Transverse colon (tissue), 4 donors: ENCODE measurements at regions not wholly inside any gene's neighbourhood (a gene's known extent, or its start where the extent isn't known, plus 50 kb on each side); places are given as distances from the start of the nearest gene placed in this dataset.

Experiments used
- DNase-seq: peaks from one replicate; pipeline ENCODE4 v3.0.0-alpha.2; 2019
- H3K27ac ChIP-seq, 4 donors: fragments of 200-600 bp; sonication (generic); 2 replicates each; pipeline ENCODE4 v1.5.1; 2016 to 2018; ENCODE audit warnings: inconsistent platforms in 4 of 4
- H3K27me3 ChIP-seq: fragments of 200-600 bp; sonication (generic); 2 replicates; pipeline ENCODE4 v1.5.1; 2017; ENCODE audit warnings: inconsistent platforms
- H3K36me3 ChIP-seq, 4 donors: fragments of 200-600 bp; sonication (generic); 2 replicates each; pipeline ENCODE4 v1.5.1; 2017 to 2019; ENCODE audit warnings: inconsistent platforms in 4 of 4
- H3K4me1 ChIP-seq, 4 donors: fragments of 200-600 bp; sonication (generic); 2 replicates each; pipeline ENCODE4 v1.5.1; 2017 to 2020; ENCODE audit warnings: inconsistent platforms in 4 of 4
- H3K4me3 ChIP-seq, 4 donors: fragments of 200-600 bp; sonication (generic); 1 replicate in 1 of 4; 2 replicates in 3 of 4; pipeline versions ENCODE4 v1.5.1 to v1.6.1; 2017 to 2019; ENCODE audit warnings: inconsistent platforms in 4 of 4
- H3K9me3 ChIP-seq, 2 donors: fragments of 200-600 bp; sonication (generic); 2 replicates each; pipeline ENCODE4 v1.5.1; 2017 to 2019; ENCODE audit warnings: inconsistent platforms in 2 of 2
- CTCF ChIP-seq, 5 experiments: fragments of 200-600 bp in 3 of 5; fragments of 450-650 bp in 2 of 5; sonication (generic) in 3 of 5; IDR thresholded peaks; 1 replicate in 2 of 5; 2 replicates in 3 of 5; pipeline ENCODE4 v1.5.1; 2016 to 2017; ENCODE audit warnings: antibody characterized with exemption in 5 of 5, inconsistent platforms in 3 of 5, mild to moderate bottlenecking in 2 of 5, moderate library complexity in 1 of 5
- EP300 ChIP-seq: sonication (generic); formaldehyde crosslinking; IDR thresholded peaks from one replicate; pipeline ENCODE4 v1.6.1; 2017; ENCODE audit warnings: antibody characterized with exemption, low read depth
- POLR2A ChIP-seq: fragments of 450-650 bp; IDR thresholded peaks from one replicate; pipeline ENCODE4 v1.6.1; 2016; ENCODE audit warnings: antibody characterized with exemption, mild to moderate bottlenecking, moderate library complexity
- POLR2AphosphoS5 ChIP-seq, 3 donors: sonication (generic); formaldehyde crosslinking; IDR thresholded peaks; one replicate each; pipeline ENCODE4 v1.6.1; 2016; ENCODE audit warnings: antibody characterized with exemption in 3 of 3
- WGBS, 2 donors: methylation state at CpG; one replicate each; pipeline ENCODE4 v1.1.5; 2018; ENCODE audit warnings: low coverage in 1 of 2; 5-methylcytosine and 5-hydroxymethylcytosine counted together
- in situ Hi-C, 4 donors: fragments of 200-750 bp; cut with MboI; loops; one replicate each; pipeline versions ENCODE4 v1.15.0 to v1.15.1; 2017; ENCODE audit warnings: low sequenced_read_pairs in 3 of 4, low pct_ligation_motif_present in 1 of 4, low pct_unique_long_range_greater_than_20kb in 1 of 4
- intact Hi-C: fragments of 100-400 bp; cut with DNase I; formaldehyde crosslinking; loops from one replicate; pipeline ENCODE4 v1.15.1; 2023; ENCODE audit warnings: low total_unique reads

- intact Hi-C loops = no loop called here
- TF ChIP-seq POLR2A (no peak), POLR2AphosphoS5 (IDR thresholded peaks at IDR 0.05) (no peak)
Measured at GRCh38 chr2:217459680-217460405, 543.0 kb downstream of the TNS1 start.

GRCh38 chr2:217459016-217459415 lies 543.8 kb downstream of the TNS1 start:
- H3K4me1 ChIP-seq = no peaks in the 10 kb centered on the region
- no peaks in the 10 kb centered on the region for H3K9me3 ChIP-seq
- no peaks in the 10 kb centered on the region for H3K27me3 ChIP-seq
- 50 to 89% methylated on average over 1 to 2 of the region's 2 CpGs for WGBS, 2 donors
- no peak for TF ChIP-seq EP300
- no peak for TF ChIP-seq CTCF (IDR thresholded peaks at IDR 0.05)
- no peak for TF ChIP-seq POLR2AphosphoS5 (IDR thresholded peaks at IDR 0.05)
- no peak for TF ChIP-seq POLR2A
- H3K4me3 ChIP-seq = no peak overlapping the region
- intact Hi-C loops (no loop called here), in situ Hi-C loops (no loop called here)
- no peak for DNase-seq
- H3K27ac ChIP-seq = no peak overlapping the region
- no peaks in the 10 kb centered on the region for H3K36me3 ChIP-seq

More at GRCh38 chr2:217459680-217460405, 543.0 kb downstream of the TNS1 start:
- Histone ChIP-seq H3K9me3 (no peaks in the 10 kb centered on the region), H3K27ac (no peak overlapping the region), H3K27me3 (no peaks in the 10 kb centered on the region), H3K36me3 (no peaks in the 10 kb centered on the region), H3K4me3 (no peak overlapping the region), H3K4me1 (no peaks in the 10 kb centered on the region)
- in situ Hi-C loops = no loop called here
- no peak for DNase-seq
- 70 to 84% methylated on average over 1 to 5 of the region's 5 CpGs for WGBS, 2 donors

GRCh38 chr2:217456016-217456415 lies 546.8 kb downstream of the TNS1 start:
- in situ Hi-C loops (no loop called here), intact Hi-C loops (no loop called here)
- no peaks in the 10 kb centered on the region for H3K36me3 ChIP-seq
- H3K4me3 ChIP-seq = no peak overlapping the region
- H3K27ac ChIP-seq = no peak overlapping the region
- TF ChIP-seq POLR2AphosphoS5 (IDR thresholded peaks at IDR 0.05) = no peak
- TF ChIP-seq CTCF (IDR thresholded peaks at IDR 0.05) = no peak
- no peak for TF ChIP-seq EP300
- no peak for TF ChIP-seq POLR2A
- 80 to 85% methylated on average over 2 of the region's 2 CpGs for WGBS, 2 donors
- H3K27me3 ChIP-seq = no peaks in the 10 kb centered on the region
- H3K9me3 ChIP-seq = no peaks in the 10 kb centered on the region
- H3K4me1 ChIP-seq = no peaks in the 10 kb centered on the region
- no peak for DNase-seq

GRCh38 chr2:217452928-217453327 lies 549.9 kb downstream of the TNS1 start:
- intact Hi-C loops = no loop called here
- H3K27me3 ChIP-seq = no peaks in the 10 kb centered on the region
- H3K9me3 ChIP-seq = no peaks in the 10 kb centered on the region
- H3K4me3 ChIP-seq = no peak overlapping the region
- H3K4me1 ChIP-seq = no peaks in the 10 kb centered on the region
- no peaks in the 10 kb centered on the region for H3K36me3 ChIP-seq
- DNase-seq = no peak
- TF ChIP-seq EP300 (no peak), POLR2A (no peak), CTCF (IDR thresholded peaks at IDR 0.05) (no peak), POLR2AphosphoS5 (IDR thresholded peaks at IDR 0.05) (no peak)
- WGBS, 2 donors = 68% methylated on average over 1 of the region's 1 CpG; no CpG with 5 or more reads in 1 of the 2 donors
- in situ Hi-C loops = no loop called here
- H3K27ac ChIP-seq = no peak overlapping the region

- Histone ChIP-seq H3K27me3 (no peaks in the 10 kb centered on the region), H3K36me3 (no peaks in the 10 kb centered on the region), H3K4me1 (no peaks in the 10 kb centered on the region), H3K27ac (no peak overlapping the region), H3K9me3 (no peaks in the 10 kb centered on the region), H3K4me3 (no peak overlapping the region)
- in situ Hi-C loops (no loop called here), intact Hi-C loops (no loop called here)
- TF ChIP-seq POLR2A (no peak), CTCF (IDR thresholded peaks at IDR 0.05) (no peak)
- DNase-seq = no peak
- WGBS, 2 donors = 63% methylated on average over 3 of the region's 3 CpGs; no CpG with 5 or more reads in 1 of the 2 donors
Measured at GRCh38 chr2:217451666-217452065, 551.1 kb downstream of the TNS1 start.
